ENCODE measurements at regions not wholly inside any gene's neighbourhood (a gene's known extent, or its start where the extent isn't known, plus 50 kb on each side); places are given as distances from the start of the nearest gene placed in this dataset.

DNA sequence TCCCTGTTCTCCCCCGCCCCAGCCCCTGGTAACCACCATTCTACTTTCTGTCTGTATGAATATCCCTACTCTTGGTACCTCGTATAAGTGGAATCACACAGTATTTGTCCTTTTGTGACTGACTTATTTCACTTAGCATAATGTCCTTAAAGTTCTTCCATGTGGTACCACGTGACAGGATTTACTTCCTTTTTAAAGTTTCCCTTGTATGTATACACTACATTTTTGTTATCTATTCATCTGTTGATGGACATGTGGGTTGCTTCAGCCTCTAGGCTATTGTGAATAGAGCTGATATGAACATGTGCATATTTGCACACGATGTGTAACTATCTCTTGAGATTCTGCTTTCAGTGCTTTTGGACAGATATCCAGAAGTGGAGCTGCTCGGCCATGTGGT, 59.6 kb upstream of the GJB6 start:
- Histone ChIP-seq H3K27me3 (no peaks in the 10 kb centered on the region), H3K4me2 (no peak overlapping the region)
- no peak for DNase-seq (ENCODE audit: low spot score)

DNA sequence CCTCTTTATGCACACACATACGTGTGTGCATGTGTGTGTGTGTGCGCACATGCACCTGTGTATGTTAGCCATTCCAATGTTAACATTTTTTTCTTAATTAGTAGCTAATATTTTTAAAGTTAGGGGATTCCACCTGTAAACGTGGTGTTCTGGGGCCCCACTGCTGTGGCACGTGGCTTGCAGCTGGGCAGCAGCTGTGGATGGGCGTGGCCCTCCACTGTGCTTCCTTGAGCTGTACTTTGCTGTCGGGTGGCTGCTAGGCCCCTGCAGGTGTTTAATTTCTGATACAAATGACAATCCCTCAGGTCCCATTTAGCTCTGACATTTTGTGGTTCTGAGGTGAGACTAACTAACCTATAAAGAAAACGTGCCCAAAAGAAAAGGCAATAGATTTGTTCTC, 58.9 kb upstream of the GJB6 start:
- Histone ChIP-seq H3K79me2 (no peaks in the 10 kb centered on the region), H3K27ac (no peak overlapping the region), H3K4me3 (no peak overlapping the region), H3K9me3 (ENCODE audit: low read depth) (no peaks in the 10 kb centered on the region), H3K4me2 (no peak overlapping the region), H3K9me2 (replicated peaks; ENCODE audit: insufficient read depth) (no peaks in the 10 kb centered on the region), H3K27me3 (no peaks in the 10 kb centered on the region), H3K36me3 (replicated peaks; ENCODE audit: insufficient read depth, low read depth) (no peaks in the 10 kb centered on the region), H3K4me1 (ENCODE audit: insufficient read depth) (no peaks in the 10 kb centered on the region), H2AFZ (no peak overlapping the region), H4K20me1 (ENCODE audit: insufficient read depth, poor library complexity, severe bottlenecking) (no peaks in the 10 kb centered on the region)
- 65% methylated on average over 7 of the region's 7 CpGs for WGBS (ENCODE audit: low lambda C conversion rate, missing lambda C conversion rate)
- TF ChIP-seq EZH2 (IDR thresholded peaks at IDR 0.05; ENCODE audit: borderline replicate concordance): no peak
- TF ChIP-seq, protein P1, sequence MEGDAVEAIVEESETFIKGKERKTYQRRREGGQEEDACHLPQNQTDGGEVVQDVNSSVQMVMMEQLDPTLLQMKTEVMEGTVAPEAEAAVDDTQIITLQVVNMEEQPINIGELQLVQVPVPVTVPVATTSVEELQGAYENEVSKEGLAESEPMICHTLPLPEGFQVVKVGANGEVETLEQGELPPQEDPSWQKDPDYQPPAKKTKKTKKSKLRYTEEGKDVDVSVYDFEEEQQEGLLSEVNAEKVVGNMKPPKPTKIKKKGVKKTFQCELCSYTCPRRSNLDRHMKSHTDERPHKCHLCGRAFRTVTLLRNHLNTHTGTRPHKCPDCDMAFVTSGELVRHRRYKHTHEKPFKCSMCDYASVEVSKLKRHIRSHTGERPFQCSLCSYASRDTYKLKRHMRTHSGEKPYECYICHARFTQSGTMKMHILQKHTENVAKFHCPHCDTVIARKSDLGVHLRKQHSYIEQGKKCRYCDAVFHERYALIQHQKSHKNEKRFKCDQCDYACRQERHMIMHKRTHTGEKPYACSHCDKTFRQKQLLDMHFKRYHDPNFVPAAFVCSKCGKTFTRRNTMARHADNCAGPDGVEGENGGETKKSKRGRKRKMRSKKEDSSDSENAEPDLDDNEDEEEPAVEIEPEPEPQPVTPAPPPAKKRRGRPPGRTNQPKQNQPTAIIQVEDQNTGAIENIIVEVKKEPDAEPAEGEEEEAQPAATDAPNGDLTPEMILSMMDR (IDR thresholded peaks at IDR 0.05; ENCODE audit: poor library complexity): no peak
- no peak for TF ChIP-seq EZH2phosphoT487 (IDR thresholded peaks at IDR 0.05; ENCODE audit: low read depth, severe bottlenecking, unreplicated experiment)
- no peak for DNase-seq (ENCODE audit: low spot score)

More for the DNA sequence above, 59.6 kb upstream of the GJB6 start:
- TF ChIP-seq, protein P1 (IDR thresholded peaks at IDR 0.05; ENCODE audit: poor library complexity): no peak
- TF ChIP-seq EZH2phosphoT487 (IDR thresholded peaks at IDR 0.05; ENCODE audit: low read depth, severe bottlenecking, unreplicated experiment): no peak
- TF ChIP-seq EZH2 (IDR thresholded peaks at IDR 0.05; ENCODE audit: borderline replicate concordance): no peak
- 82% methylated on average over 5 of the region's 5 CpGs for WGBS (ENCODE audit: low lambda C conversion rate, missing lambda C conversion rate)
- no peaks in the 10 kb centered on the region for H4K20me1 ChIP-seq (ENCODE audit: insufficient read depth, poor library complexity, severe bottlenecking)
- H3K79me2 ChIP-seq: no peaks in the 10 kb centered on the region
- no peaks in the 10 kb centered on the region for H3K36me3 ChIP-seq (replicated peaks; ENCODE audit: insufficient read depth, low read depth)
- H3K4me1 ChIP-seq (ENCODE audit: insufficient read depth): no peaks in the 10 kb centered on the region
- no peaks in the 10 kb centered on the region for H3K9me2 ChIP-seq (replicated peaks; ENCODE audit: insufficient read depth)
- H3K9me3 ChIP-seq (ENCODE audit: low read depth): no peaks in the 10 kb centered on the region
- no peak overlapping the region for H2AFZ ChIP-seq
- H3K4me3 ChIP-seq: no peak overlapping the region
- no peak overlapping the region for H3K27ac ChIP-seq

DNA sequence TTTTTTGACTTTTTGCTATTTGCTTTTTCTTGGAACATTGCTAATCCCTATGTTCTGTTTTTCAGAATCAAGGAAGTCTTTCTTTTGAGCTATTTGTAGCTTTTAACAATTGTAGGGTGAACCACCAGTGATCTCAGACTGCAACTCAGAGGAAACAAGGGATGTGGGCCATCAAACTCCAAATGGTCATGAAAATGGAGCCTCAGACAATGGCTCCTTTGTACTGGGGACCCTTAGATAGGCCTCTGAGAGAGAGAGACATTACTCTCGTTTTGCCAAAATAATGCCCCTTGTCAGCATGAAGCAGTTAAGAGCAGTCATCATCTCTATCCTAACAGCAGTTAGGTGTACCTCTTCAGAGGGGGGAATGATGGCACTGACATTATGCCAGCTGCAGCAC, 56.4 kb upstream of the GJB6 start:
- DNase-seq (ENCODE audit: low spot score): no peak
- Histone ChIP-seq H3K9me2 (replicated peaks; ENCODE audit: insufficient read depth) (no peaks in the 10 kb centered on the region), H3K9me3 (ENCODE audit: low read depth) (no peaks in the 10 kb centered on the region), H3K36me3 (replicated peaks; ENCODE audit: insufficient read depth, low read depth) (no peaks in the 10 kb centered on the region), H3K4me2 (no peak overlapping the region), H3K27ac (no peak overlapping the region), H4K20me1 (ENCODE audit: insufficient read depth, poor library complexity, severe bottlenecking) (no peaks in the 10 kb centered on the region), H2AFZ (no peak overlapping the region), H3K27me3 (no peaks in the 10 kb centered on the region), H3K79me2 (no peaks in the 10 kb centered on the region), H3K4me1 (ENCODE audit: insufficient read depth) (no peaks in the 10 kb centered on the region), H3K4me3 (no peak overlapping the region)
- TF ChIP-seq EZH2 (IDR thresholded peaks at IDR 0.05; ENCODE audit: borderline replicate concordance) (no peak), EZH2phosphoT487 (IDR thresholded peaks at IDR 0.05; ENCODE audit: low read depth, severe bottlenecking, unreplicated experiment) (no peak)
- TF ChIP-seq, protein P1 (IDR thresholded peaks at IDR 0.05; ENCODE audit: poor library complexity): no peak
- WGBS (ENCODE audit: low lambda C conversion rate, missing lambda C conversion rate): 60% methylated on average over 1 of the region's 1 CpG

DNA sequence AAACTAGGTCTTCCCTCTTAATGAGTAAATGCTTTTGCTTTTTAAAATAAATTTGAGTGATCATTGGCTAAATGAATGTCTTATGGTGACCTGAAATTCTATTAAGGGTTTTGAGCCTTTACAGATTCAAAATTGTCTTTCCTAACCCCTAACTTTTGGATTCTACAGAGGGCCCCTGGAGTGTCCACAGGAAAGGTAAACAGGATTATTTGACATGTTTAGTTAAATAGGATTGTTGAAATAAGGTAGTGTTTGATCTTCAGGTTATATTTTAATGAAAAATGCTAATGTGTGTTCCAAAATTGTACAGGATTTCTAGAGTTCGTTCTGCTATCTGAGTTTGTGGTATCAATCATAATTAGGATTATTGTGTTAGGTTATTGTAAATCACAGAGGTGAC, 55.9 kb upstream of the GJB6 start:
- 61% methylated on average over 1 of the region's 1 CpG for WGBS (ENCODE audit: low lambda C conversion rate, missing lambda C conversion rate)
- no peaks in the 10 kb centered on the region for H3K4me1 ChIP-seq (ENCODE audit: insufficient read depth)
- no peak overlapping the region for H3K4me2 ChIP-seq

More for the DNA sequence above, 55.9 kb upstream of the GJB6 start:
- Histone ChIP-seq H4K20me1 (ENCODE audit: insufficient read depth, poor library complexity, severe bottlenecking) (no peaks in the 10 kb centered on the region), H2AFZ (no peak overlapping the region), H3K9me3 (ENCODE audit: low read depth) (no peaks in the 10 kb centered on the region), H3K27me3 (no peaks in the 10 kb centered on the region), H3K79me2 (no peaks in the 10 kb centered on the region), H3K36me3 (replicated peaks; ENCODE audit: insufficient read depth, low read depth) (no peaks in the 10 kb centered on the region), H3K9me2 (replicated peaks; ENCODE audit: insufficient read depth) (no peaks in the 10 kb centered on the region), H3K27ac (no peak overlapping the region), H3K4me3 (no peak overlapping the region)
- TF ChIP-seq, protein P1 (IDR thresholded peaks at IDR 0.05; ENCODE audit: poor library complexity): no peak
- no peak for TF ChIP-seq EZH2phosphoT487 (IDR thresholded peaks at IDR 0.05; ENCODE audit: low read depth, severe bottlenecking, unreplicated experiment)
- no peak for TF ChIP-seq EZH2 (IDR thresholded peaks at IDR 0.05; ENCODE audit: borderline replicate concordance)
- no peak for DNase-seq (ENCODE audit: low spot score)

Measured in hepatocyte (in vitro differentiated cells).